ENCODE measurements at regions not wholly inside any gene's neighbourhood (a gene's known extent, or its start where the extent isn't known, plus 50 kb on each side); places are given as distances from the start of the nearest gene placed in this dataset.
A peak's percentile ranks its signal among the peaks of the same experiment; 100 is the strongest.

DNA sequence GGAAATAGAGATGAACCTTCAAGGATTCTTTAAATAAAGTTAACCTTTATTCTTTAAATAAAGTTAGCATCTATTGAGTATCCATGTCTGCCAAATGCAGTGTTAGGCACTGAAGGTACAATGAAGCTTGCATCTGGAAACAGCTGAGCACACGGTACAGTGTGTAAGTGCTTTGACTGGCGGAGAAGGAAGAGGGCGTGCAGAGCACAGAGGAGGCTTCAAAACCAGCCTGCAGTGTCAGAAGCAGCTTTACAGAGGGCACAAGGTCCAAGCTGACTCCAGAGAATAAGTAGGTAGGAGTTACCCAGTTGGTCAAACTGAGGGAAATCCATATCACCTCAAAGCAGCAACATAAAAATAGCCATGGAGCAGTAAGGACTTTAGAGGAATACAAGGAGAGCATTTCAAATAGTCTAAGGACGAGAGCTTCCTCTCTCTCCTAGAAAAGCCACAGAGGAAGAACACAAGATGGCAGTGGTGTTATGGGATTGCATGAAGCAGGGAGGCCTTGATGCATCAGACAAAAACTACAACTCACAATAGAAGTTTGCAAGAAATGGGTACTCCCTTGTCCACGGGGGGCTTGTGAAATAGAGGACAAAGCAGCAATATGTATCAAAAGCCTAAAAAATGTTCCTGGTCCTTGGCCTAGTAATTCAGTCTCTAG, 60.3 kb upstream of the PPP2R3A start:
- Mint-ChIP-seq H3K36me3 (no peaks in the 10 kb centered on the region), H3K4me3 (no peak overlapping the region), H3K9me3 (no peaks in the 10 kb centered on the region), H3K27ac (no peak overlapping the region), H3K27me3 (peaks cover 6% of the 10 kb centered on the region), H3K4me1 (no peaks in the 10 kb centered on the region)
- ATAC-seq, result no peak

DNA sequence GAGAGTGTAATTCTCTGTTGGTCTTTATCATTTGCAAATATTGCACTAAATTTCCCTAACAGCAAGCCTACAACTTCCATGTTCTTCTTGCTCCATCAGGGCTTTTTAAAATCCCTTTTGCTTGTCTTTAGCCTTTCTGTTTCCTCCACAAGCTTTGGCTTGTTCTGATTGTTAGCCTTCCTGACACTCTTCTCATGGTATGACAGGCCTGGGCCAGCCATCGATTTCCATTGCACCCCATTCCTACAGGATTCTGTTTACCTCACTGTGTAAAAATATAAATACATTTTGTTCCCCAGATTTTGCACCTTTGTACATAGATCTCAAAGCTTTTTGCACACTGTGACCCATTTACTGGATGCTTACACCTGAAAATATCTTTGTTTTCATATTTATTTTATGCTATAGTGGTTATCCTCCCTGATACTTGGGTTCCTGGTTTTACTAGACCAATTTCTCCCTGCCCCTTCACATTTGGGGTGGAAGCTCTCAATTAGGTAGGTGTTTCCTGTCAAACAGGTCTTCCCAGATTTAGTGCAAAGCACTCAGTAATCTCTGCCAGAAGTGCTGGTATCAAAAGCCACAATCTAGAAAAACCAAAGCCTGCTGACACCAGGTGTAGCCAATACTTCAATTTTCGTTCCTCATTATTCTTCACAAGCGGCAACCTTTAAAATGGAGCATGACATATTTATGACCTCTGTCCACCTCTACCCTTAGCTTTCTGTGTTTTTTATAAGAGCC, 57.9 kb upstream of the PPP2R3A start:
- no peaks in the 10 kb centered on the region for H3K27me3 Mint-ChIP-seq
- no peaks in the 10 kb centered on the region for H3K9me3 Mint-ChIP-seq
- H3K4me3 Mint-ChIP-seq, result no peak overlapping the region
- no peak for ATAC-seq
- H3K27ac Mint-ChIP-seq, result no peak overlapping the region
- no peaks in the 10 kb centered on the region for H3K4me1 Mint-ChIP-seq
- H3K36me3 Mint-ChIP-seq, result no peaks in the 10 kb centered on the region

DNA sequence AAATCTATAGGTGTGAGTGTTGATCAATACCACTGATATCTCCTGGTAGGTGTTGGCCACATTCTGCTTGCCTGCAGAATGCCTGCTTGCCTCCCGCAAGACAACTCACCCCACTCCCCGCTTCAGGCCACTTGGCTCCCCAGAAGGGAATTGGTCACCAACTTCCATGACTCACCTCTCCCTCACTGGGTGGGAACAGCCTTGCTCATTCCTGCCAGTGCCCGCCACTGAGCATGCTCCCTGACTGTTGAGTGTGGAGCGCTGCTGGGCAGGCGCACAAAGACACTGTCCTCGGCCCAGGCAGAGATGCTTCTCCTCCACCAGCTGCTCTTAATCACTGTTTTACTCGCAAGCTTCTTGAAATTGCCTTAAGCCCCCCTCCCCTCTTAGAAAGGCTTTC, 57.3 kb upstream of the PPP2R3A start:
- ATAC-seq, result peak; percentile 29

DNA sequence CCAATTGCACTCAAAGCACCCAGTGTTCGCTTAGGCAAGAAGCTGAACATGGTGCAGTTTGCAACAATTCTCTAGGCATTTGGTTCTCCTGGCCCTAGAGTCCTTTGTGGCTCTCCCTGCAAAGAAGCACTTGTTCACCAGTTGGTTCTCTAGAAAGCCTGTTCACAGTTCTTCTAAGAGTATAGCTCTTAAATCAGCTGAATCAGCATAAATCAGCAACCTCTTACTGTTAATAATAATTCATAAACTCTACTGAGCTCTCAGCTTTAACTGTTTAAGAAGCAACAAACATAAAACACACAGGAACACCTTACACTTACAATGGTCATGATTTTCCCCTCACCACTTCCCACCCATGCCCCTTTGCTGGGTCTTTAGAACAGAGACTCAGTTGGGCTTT, 56.8 kb upstream of the PPP2R3A start:
- Mint-ChIP-seq H3K27me3 (no peaks in the 10 kb centered on the region), H3K4me3 (no peak overlapping the region), H3K27ac (no peak overlapping the region), H3K4me1 (no peaks in the 10 kb centered on the region), H3K9me3 (no peaks in the 10 kb centered on the region), H3K36me3 (no peaks in the 10 kb centered on the region)
- no peak for ATAC-seq

More for the DNA sequence above, 57.3 kb upstream of the PPP2R3A start:
- Mint-ChIP-seq H3K27ac (no peak overlapping the region), H3K4me1 (no peaks in the 10 kb centered on the region), H3K27me3 (no peaks in the 10 kb centered on the region), H3K9me3 (no peaks in the 10 kb centered on the region), H3K36me3 (no peaks in the 10 kb centered on the region), H3K4me3 (no peak overlapping the region)

DNA sequence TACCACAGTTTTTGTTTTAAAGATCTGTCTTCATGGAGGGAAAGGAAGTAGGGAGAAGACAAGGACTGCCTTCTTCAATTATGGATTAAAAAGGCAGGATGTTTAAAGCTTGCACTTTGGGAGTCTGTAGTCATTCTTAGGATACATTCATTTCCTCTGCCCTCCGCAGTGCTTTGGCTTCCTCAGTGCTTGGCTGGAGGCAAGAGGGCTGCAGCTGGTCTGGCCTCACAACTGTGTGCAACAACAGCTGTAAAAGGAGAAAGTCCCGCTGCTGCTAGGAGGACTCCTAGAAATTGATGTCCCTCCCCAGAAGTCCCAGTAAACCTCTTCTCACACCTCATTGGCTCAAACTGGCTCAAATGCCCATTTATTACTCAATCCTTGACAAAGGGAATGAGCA, 54.4 kb upstream of the PPP2R3A start:
- H3K27ac Mint-ChIP-seq, result no peak overlapping the region

DNA sequence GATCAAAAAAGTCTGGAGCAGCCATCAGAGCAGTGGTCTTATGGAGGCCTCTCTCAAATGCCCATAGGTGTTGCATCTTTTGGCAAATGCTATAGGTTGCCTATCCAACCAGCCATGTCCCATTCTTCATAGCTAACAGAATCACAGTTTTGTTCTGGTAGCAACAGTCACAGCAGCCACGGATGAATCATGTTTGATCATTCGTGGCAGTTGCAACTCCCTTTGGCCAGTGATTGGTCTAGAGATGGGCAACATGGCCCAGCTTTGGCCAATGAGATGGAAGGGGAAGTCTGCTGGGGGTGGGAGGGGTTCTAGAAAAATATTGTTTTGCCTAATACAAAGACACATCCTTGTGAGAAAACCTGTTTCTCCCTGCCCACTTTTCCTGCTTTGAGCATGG, 50.3 kb upstream of the PPP2R3A start:
- H3K36me3 Mint-ChIP-seq, result no peaks in the 10 kb centered on the region
- no peak overlapping the region for H3K27ac Mint-ChIP-seq
- H3K9me3 Mint-ChIP-seq, result no peaks in the 10 kb centered on the region
- H3K4me3 Mint-ChIP-seq, result no peak overlapping the region
- no peak for ATAC-seq
- H3K27me3 Mint-ChIP-seq, result peaks cover 12% of the 10 kb centered on the region
- H3K4me1 Mint-ChIP-seq, result no peaks in the 10 kb centered on the region

More for the DNA sequence above, 54.4 kb upstream of the PPP2R3A start:
- ATAC-seq, result no peak
- H3K36me3 Mint-ChIP-seq, result no peaks in the 10 kb centered on the region
- no peaks in the 10 kb centered on the region for H3K9me3 Mint-ChIP-seq
- H3K4me3 Mint-ChIP-seq, result no peak overlapping the region
- no peaks in the 10 kb centered on the region for H3K4me1 Mint-ChIP-seq
- no peaks in the 10 kb centered on the region for H3K27me3 Mint-ChIP-seq

Measured in stimulated activated memory B cell treated with anti-CD40 and anti-IgM and Interleukin-4, amounts not matched to agents 10 μg/mL and 1 μg/mL and 100 μg/mL, for 72 hours (primary cell).